ENCODE measurements at regions not wholly inside any gene's neighbourhood (a gene's known extent, or its start where the extent isn't known, plus 50 kb on each side); places are given as distances from the start of the nearest gene placed in this dataset.
"Not testable (repeated sequence)": the region's sequence is repeated elsewhere in the genome, so short reads cannot be mapped to it uniquely, and the experiment has no call there.

- not testable (repeated sequence) for DNase-seq
Measured at GRCh38 chr7:65145008-65145407, 138.5 kb upstream of the ERV3-1 start.

DNA sequence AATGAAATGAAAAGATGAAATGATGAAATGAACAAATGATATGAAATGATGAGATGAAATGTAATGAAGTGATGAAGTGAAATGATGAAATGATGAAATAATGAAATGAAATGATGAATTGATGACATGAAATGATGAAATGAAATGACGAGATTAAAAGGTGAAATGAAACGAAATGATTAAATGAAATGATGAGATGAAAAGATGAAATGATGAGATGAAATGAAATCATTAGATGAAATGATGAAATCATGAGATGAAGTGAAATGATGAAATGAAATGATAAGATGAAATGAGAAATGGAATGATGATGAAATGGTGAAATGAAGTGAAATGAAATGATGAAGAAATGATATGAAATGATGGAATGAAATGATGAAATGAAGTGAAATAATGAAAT, 138.1 kb upstream of the ERV3-1 start:
- not testable (repeated sequence) for DNase-seq

GRCh38 chr7:65144119-65144518, 137.6 kb upstream of the ERV3-1 start:
- DNase-seq, result not testable (repeated sequence)

- DNase-seq, result not testable (repeated sequence)
Measured at GRCh38 chr7:65141894-65142293, 135.4 kb upstream of the ERV3-1 start.

- not testable (repeated sequence) for DNase-seq
Measured at GRCh38 chr7:65141405-65141778, 134.9 kb upstream of the ERV3-1 start.

DNA sequence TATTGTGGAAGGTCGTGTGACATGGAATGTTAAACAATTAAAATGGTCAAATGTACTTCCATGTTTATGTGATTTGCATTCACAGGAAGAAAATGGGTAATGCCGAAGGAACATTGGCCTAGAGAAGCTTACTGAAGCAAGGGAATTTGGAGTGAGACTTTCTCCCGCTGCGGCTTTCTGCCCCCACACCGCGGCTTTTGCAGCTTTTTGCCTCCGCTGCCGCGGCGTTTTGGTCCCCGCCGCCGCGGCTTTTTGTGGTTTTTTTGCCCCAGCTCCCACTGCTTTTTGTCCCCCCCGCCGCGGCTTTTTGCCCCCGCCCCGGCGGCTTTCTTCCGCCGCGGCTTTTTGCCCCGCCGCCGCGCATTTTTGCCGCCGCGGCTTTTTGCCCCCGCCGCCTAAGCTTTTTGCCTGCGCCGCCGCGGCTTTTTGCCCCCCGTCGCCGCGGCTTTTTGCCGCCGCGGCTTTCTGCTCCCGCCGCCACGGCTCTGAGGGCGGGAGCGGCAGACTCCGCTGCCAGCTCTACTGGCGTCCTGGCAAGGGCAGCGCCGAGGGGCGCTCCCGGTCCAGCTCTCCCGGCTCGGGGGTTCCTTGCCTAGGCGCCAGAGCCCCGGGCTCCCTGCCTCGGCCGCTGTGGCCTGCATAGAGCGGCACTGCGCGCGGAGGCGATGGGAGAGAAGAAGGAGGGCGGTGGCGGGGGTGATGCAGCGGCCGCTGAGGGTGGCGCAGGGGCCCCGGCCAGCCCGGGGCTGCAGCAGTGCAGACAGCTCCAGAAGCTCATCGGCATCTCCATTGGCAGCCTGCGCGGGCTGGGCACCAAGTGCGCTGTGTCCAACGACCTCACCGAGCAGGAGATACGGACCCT, 134.3 kb upstream of the ERV3-1 start:
- DNase-seq, result not testable (repeated sequence)

- not testable (repeated sequence) for DNase-seq
Measured at GRCh38 chr7:65136850-65137249, 130.4 kb upstream of the ERV3-1 start.

GRCh38 chr7:65133087-65133486, 126.6 kb upstream of the ERV3-1 start:
- not testable (repeated sequence) for DNase-seq

DNA sequence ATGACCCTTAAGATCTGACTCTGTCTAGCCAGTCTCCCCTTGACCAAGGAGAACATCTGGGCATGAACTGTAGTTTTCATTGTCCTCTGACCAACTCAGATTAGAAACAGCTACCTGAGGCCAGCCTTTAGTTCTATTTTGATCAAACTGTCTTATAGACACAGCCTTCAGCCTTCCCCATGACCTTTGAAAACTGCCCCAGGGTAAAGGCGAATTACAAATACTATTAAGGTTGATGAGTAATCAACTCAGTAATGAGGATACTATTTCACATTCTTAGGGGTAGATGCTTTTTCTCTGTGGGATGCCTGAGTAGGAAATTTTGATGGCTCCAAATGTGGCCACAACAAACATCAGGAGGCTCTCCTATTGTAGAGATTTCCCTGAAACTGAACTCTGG, 125.8 kb upstream of the ERV3-1 start:
- DNase-seq, result not testable (repeated sequence)

- DNase-seq, result not testable (repeated sequence)
Measured at GRCh38 chr7:65127364-65127763, 120.9 kb upstream of the ERV3-1 start.

GRCh38 chr7:65124600-65124999, 118.1 kb upstream of the ERV3-1 start:
- DNase-seq, result not testable (repeated sequence)

GRCh38 chr7:65105650-65106203, 99.2 kb upstream of the ERV3-1 start:
- not testable (repeated sequence) for DNase-seq

DNA sequence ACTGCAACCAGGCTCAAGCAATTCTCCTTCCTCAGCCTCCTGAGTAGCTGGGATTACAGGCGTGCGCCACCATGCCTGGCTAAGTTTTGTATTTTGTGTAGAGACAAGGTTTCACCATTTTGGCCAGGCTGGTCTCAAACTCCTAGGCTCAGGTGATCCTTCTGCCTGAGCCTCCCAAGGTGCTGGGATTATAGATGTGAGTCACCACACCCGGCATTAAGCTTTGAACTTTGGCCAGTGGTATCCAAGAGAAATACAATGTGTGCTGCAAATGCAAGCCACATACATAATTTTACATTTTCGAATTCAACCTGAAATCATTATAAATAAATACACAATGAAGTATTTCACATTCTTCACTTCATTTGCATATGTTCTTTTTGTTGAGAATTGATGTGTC, 94.0 kb upstream of the ERV3-1 start:
- not testable (repeated sequence) for DNase-seq

DNA sequence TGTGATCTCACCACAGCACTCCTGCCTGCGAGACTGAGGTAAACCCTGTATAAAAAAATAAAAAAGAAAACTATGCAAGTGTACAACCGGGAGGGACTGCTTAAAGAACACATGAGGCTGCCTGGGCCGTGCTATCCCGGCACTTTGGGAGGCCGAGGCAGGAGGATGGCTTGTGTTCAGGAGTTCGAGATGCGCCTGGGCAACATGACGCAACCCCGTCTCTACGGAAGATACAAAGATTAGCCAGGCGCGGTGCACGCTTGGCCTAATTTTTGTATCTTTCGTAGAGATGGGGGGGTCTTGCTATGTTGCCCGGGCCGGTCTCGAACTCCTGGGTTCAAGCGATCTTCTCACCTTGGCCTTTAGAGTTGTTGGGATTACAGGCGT, 75.2 kb upstream of the ERV3-1 start:
- DNase-seq, result not testable (repeated sequence)

GRCh38 chr7:65080799-65081668, 74.5 kb upstream of the ERV3-1 start:
- peak; percentile 13 for DNase-seq

GRCh38 chr7:65074959-65075358, 68.5 kb upstream of the ERV3-1 start:
- not testable (repeated sequence) for DNase-seq

GRCh38 chr7:65073160-65073559, 66.7 kb upstream of the ERV3-1 start:
- not testable (repeated sequence) for DNase-seq

DNA sequence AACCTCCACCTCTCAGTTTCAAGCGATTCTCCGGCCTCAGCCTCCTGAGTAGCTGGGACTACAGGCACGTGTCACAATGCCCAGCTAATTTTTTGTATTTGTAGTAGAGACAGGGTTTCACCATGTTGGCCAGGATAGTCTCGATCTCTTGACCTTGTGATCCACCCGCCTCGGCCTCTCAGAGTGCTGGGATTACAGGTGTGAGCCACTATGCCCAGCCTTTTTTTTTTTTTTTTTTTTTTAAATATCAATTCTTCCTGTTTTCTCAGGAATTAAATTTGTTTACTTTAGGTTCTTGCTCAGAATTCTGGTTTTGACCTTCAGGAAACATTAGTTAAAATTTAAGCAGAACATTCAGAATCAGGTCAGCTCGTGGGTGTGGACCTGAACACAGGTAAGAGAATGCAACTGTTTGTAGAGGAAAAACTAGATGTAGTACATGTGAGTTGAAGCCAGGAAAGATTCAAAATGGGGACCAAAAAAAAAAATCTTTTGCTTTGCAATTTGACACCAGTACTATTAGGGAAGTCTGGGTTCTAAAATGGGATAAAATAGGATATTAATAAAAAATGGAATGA, 65.5 kb upstream of the ERV3-1 start:
- not testable (repeated sequence) for DNase-seq

- not testable (repeated sequence) for DNase-seq
Measured at GRCh38 chr7:65069476-65069875, 63.0 kb upstream of the ERV3-1 start.

- DNase-seq, result not testable (repeated sequence)
Measured at GRCh38 chr7:65062566-65062965, 56.1 kb upstream of the ERV3-1 start.

- not testable (repeated sequence) for DNase-seq
Measured at GRCh38 chr7:65059247-65059646, 52.8 kb upstream of the ERV3-1 start.

All from NCI-H446 treated with DMSO at 0.1 percent for 48 hours (cell line).